DND-41 (cell line): ENCODE measurements at regions not wholly inside any gene's neighbourhood (a gene's known extent, or its start where the extent isn't known, plus 50 kb on each side); places are given as distances from the start of the nearest gene placed in this dataset.

Experiments used
- ATAC-seq: fragments of 200-7000 bp; cut with Tn5 transposase; 3 replicates; pipeline ENCODE4 v1.9.1; 2021; ENCODE audit warnings: low read depth; ENCODE audit not compliant: insufficient read depth
- DNase-seq: peaks from one replicate; pipeline ENCODE4 v3.0.0-alpha.2; 2020
- H2AFZ ChIP-seq: 2 replicates; pipeline ENCODE4 v1.6.0; 2012; ENCODE audit warnings: low read depth, low read length
- H3K27ac ChIP-seq: 2 replicates; pipeline ENCODE4 v1.5.1; 2012; ENCODE audit warnings: low read length, inconsistent platforms
- H3K27me3 ChIP-seq: fragments of 200-600 bp; sonication (generic); 2 replicates; pipeline ENCODE4 v1.6.0; 2012; ENCODE audit warnings: low read length, mild to moderate bottlenecking, inconsistent platforms; ENCODE audit not compliant: insufficient read depth, poor library complexity
- H3K36me3 ChIP-seq: 2 replicates; pipeline ENCODE4 v1.5.1; 2012; ENCODE audit warnings: low read length, inconsistent platforms; ENCODE audit not compliant: insufficient read depth
- H3K4me1 ChIP-seq: 2 replicates; pipeline ENCODE4 v1.5.1; 2012; ENCODE audit warnings: mild to moderate bottlenecking, low read length; ENCODE audit not compliant: insufficient read depth
- H3K4me2 ChIP-seq: 2 replicates; pipeline ENCODE4 v1.6.0; 2012; ENCODE audit warnings: mild to moderate bottlenecking, moderate library complexity, low read length, inconsistent platforms; ENCODE audit not compliant: insufficient read depth
- H3K4me3 ChIP-seq, 2 experiments: fragments of 200-600 bp in 1 of 2; shearing (Covaris generic) in 1 of 2; 2 replicates each; pipeline ENCODE4 v1.5.1; 2012 to 2016; ENCODE audit warnings: inconsistent platforms in 2 of 2, low read length in 2 of 2, mild to moderate bottlenecking in 2 of 2, low read depth in 1 of 2, moderate library complexity in 1 of 2
- H3K79me2 ChIP-seq: 2 replicates; pipeline ENCODE4 v1.6.0; 2012; ENCODE audit warnings: low read length, inconsistent platforms; ENCODE audit not compliant: insufficient read depth
- H3K9ac ChIP-seq: 2 replicates; pipeline ENCODE4 v1.6.0; 2012; ENCODE audit warnings: low read depth, mild to moderate bottlenecking, inconsistent platforms, low read length, moderate library complexity
- H3K9me3 ChIP-seq: 2 replicates; pipeline ENCODE4 v1.5.1; 2012; ENCODE audit warnings: low read length, moderate library complexity, mild to moderate bottlenecking, inconsistent platforms; ENCODE audit not compliant: insufficient read depth, severe bottlenecking
- H4K20me1 ChIP-seq: 2 replicates; pipeline ENCODE4 v1.6.0; 2012; ENCODE audit warnings: low read length; ENCODE audit not compliant: insufficient read depth
- CTCF ChIP-seq: IDR thresholded peaks from 2 replicates; pipeline ENCODE4 v1.5.1; 2012; ENCODE audit warnings: borderline replicate concordance, low read length, moderate library complexity, mild to moderate bottlenecking; ENCODE audit not compliant: poor library complexity, severe bottlenecking; ENCODE audit errors: extremely low read depth
- EZH2 ChIP-seq: IDR thresholded peaks from 3 replicates; pipeline ENCODE4 v1.6.1; 2012; ENCODE audit warnings: borderline replicate concordance, low read depth, mild to moderate bottlenecking, moderate library complexity, low read length, inconsistent platforms; ENCODE audit not compliant: severe bottlenecking

GRCh38 chr17:63133491-63133890 lies 167.5 kb downstream of the TANC2 start:
- no peaks in the 10 kb centered on the region for H3K4me1 ChIP-seq
- no peaks in the 10 kb centered on the region for H3K79me2 ChIP-seq
- no peak for ATAC-seq
- H3K27me3 ChIP-seq = no peaks in the 10 kb centered on the region
- H2AFZ ChIP-seq = no peak overlapping the region
- H3K27ac ChIP-seq = no peak overlapping the region
- no peaks in the 10 kb centered on the region for H3K36me3 ChIP-seq
- no peak overlapping the region for H3K4me3 ChIP-seq
- no peak overlapping the region for H3K9ac ChIP-seq
- TF ChIP-seq EZH2 (no peak), CTCF (no peak)
- H3K9me3 ChIP-seq = no peaks in the 10 kb centered on the region
- H4K20me1 ChIP-seq = no peaks in the 10 kb centered on the region
- no peak overlapping the region for H3K4me2 ChIP-seq
- no peak for DNase-seq

DNA sequence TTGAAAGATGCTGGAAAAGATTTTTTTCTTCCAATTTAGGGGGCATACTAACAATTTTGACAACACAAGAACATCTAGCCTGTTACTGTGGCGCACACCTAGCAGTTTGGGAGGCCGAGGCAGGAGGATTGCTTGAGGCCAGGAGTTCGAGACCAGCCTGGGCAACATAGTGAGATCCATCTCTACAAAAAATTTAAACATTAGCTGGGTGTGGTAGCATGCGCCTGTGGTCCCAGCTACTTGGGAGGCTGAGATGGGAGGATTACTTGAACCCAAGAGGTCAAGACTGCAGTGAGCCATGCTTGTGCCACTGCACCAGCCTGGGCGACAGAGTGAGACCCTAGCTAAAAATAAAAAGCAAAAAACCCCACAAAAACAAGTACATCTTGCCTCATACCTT lies 168.8 kb downstream of the TANC2 start:
- no peak overlapping the region for H3K4me2 ChIP-seq
- no peaks in the 10 kb centered on the region for H4K20me1 ChIP-seq
- no peaks in the 10 kb centered on the region for H3K9me3 ChIP-seq
- no peak overlapping the region for H3K4me3 ChIP-seq
- no peak for ATAC-seq
- H3K9ac ChIP-seq = no peak overlapping the region
- H3K79me2 ChIP-seq = no peaks in the 10 kb centered on the region
- no peaks in the 10 kb centered on the region for H3K27me3 ChIP-seq
- no peaks in the 10 kb centered on the region for H3K4me1 ChIP-seq
- no peaks in the 10 kb centered on the region for H3K36me3 ChIP-seq
- TF ChIP-seq EZH2 (no peak), CTCF (no peak)
- no peak overlapping the region for H3K27ac ChIP-seq
- no peak overlapping the region for H2AFZ ChIP-seq
- DNase-seq = no peak

- Histone ChIP-seq H3K4me2 (no peak overlapping the region), H3K27ac (no peak overlapping the region), H3K9me3 (no peaks in the 10 kb centered on the region), H3K79me2 (no peaks in the 10 kb centered on the region), H3K27me3 (no peaks in the 10 kb centered on the region), H3K4me3 (no peak overlapping the region), H4K20me1 (no peaks in the 10 kb centered on the region), H2AFZ (no peak overlapping the region), H3K9ac (no peak overlapping the region), H3K4me1 (peaks cover 7% of the 10 kb centered on the region), H3K36me3 (no peaks in the 10 kb centered on the region)
- ATAC-seq (no peak), DNase-seq (no peak)
- TF ChIP-seq EZH2 (no peak), CTCF (no peak)
Measured at GRCh38 chr17:63136369-63137012, 170.5 kb downstream of the TANC2 start.
